Common myeloid progenitor, CD34-positive (primary cell): ENCODE measurements at regions not wholly inside any gene's neighbourhood (a gene's known extent, or its start where the extent isn't known, plus 50 kb on each side); places are given as distances from the start of the nearest gene placed in this dataset.
"Not testable (repeated sequence)": the region's sequence is repeated elsewhere in the genome, so short reads cannot be mapped to it uniquely, and the experiment has no call there.

Experiments
- CTCF ChIA-PET: fragments of 350-600 bp; sonication (Branson Sonifier 250); formaldehyde crosslinking; loops from one replicate; lab custom pipeline; 2021; ENCODE audit warnings: antibody characterized with exemption; lab: Charles Lee
- POLR2A ChIA-PET: fragments of 350-600 bp; sonication (Branson Sonifier 250); formaldehyde crosslinking; loops from one replicate; lab custom pipeline; 2021; ENCODE audit warnings: antibody characterized with exemption; lab: Charles Lee
- DNase-seq, 3 donors: peaks; one replicate each; pipeline versions ENCODE4 v3.0.0 to v3.0.0-alpha.2; 2013
- H3K27ac ChIP-seq, 2 experiments: 1 replicate in 1 of 2; 2 replicates in 1 of 2; pipeline ENCODE4 v1.7.0; 2013; ENCODE audit warnings: inconsistent platforms in 2 of 2, low read length in 2 of 2, mild to moderate bottlenecking in 2 of 2, low read depth in 1 of 2, moderate library complexity in 1 of 2; ENCODE audit not compliant: severe bottlenecking in 2 of 2, insufficient read depth in 1 of 2, poor library complexity in 1 of 2
- H3K27me3 ChIP-seq, 5 experiments: replicated peaks in 2 of 5; 1 replicate in 3 of 5; 2 replicates in 2 of 5; pipeline versions ENCODE4 v1.6.1 to v1.7.0; 2013; ENCODE audit warnings: low read length in 4 of 5, mild to moderate bottlenecking in 2 of 5, moderate library complexity in 2 of 5, inconsistent platforms in 1 of 5; ENCODE audit not compliant: insufficient read depth in 5 of 5, control insufficient read depth in 4 of 5
- H3K36me3 ChIP-seq, 4 experiments: 1 replicate in 2 of 4; 2 replicates in 2 of 4; pipeline versions ENCODE4 v1.6.1 to v1.7.0; 2013; ENCODE audit warnings: low read length in 3 of 4, control low read depth in 1 of 4, mild to moderate bottlenecking in 1 of 4; ENCODE audit not compliant: control insufficient read depth in 4 of 4, insufficient read depth in 4 of 4
- H3K4me1 ChIP-seq, 4 experiments: 1 replicate in 3 of 4; 2 replicates in 1 of 4; pipeline versions ENCODE4 v1.6.1 to v1.7.1; 2013; ENCODE audit warnings: low read length in 3 of 4, mild to moderate bottlenecking in 3 of 4, control low read depth in 1 of 4, inconsistent platforms in 1 of 4, moderate library complexity in 1 of 4; ENCODE audit not compliant: control insufficient read depth in 4 of 4, insufficient read depth in 4 of 4; ENCODE audit errors: control extremely low read depth in 1 of 4
- H3K4me3 ChIP-seq, 7 experiments: 1 replicate in 4 of 7; 2 replicates in 3 of 7; pipeline versions ENCODE4 v1.5.1 to v1.7.0; 2013; ENCODE audit warnings: mild to moderate bottlenecking in 7 of 7, low read length in 6 of 7, moderate library complexity in 6 of 7, inconsistent platforms in 2 of 7, low read depth in 2 of 7, control low read depth in 1 of 7; ENCODE audit not compliant: insufficient read depth in 4 of 7, control insufficient read depth in 1 of 7; ENCODE audit errors: extremely low read depth in 1 of 7
- H3K9me3 ChIP-seq, 5 experiments: 1 replicate in 4 of 5; 2 replicates in 1 of 5; pipeline versions ENCODE4 v1.6.1 to v1.7.1; 2013; ENCODE audit warnings: low read length in 4 of 5, mild to moderate bottlenecking in 2 of 5, inconsistent platforms in 1 of 5, low read depth in 1 of 5, moderate library complexity in 1 of 5; ENCODE audit not compliant: control insufficient read depth in 4 of 5, insufficient read depth in 2 of 5; ENCODE audit errors: control extremely low read depth in 1 of 5
- WGBS: methylation state at CpG from one replicate; pipeline ENCODE4 v1.1.5; 2013; ENCODE audit not compliant: insufficient coverage; 5-methylcytosine and 5-hydroxymethylcytosine counted together

DNA sequence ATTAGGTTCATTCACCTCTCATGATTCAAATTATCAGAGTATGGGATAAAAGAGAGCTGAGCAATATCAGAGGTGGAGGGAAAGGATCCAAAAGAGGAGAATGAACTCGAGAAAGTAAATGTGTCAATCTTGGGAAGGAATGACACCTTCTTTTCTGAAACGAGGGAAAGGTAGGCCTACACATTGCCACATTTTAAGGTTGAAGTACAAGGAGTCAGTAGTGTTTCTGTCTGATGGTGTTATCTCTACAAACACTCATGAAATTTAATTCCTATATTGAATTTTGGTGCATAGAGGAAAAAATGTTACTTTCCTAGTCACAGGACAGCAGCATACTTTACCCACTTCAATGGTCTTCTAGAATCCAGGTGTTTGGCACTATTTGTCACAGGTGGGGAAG lies 90.2 kb downstream of the DNAJB9 start:
- ChIA-PET CTCF (no interaction called here), POLR2A (no interaction called here)

GRCh38 chr7:108660465-108660864 lies 90.8 kb downstream of the DNAJB9 start:
- POLR2A ChIA-PET: no interaction called here
- no peak for DNase-seq
- H3K27me3 ChIP-seq: no peaks in the 10 kb centered on the region
- WGBS: 76% methylated on average over 3 of the region's 3 CpGs
- no peaks in the 10 kb centered on the region for H3K9me3 ChIP-seq
- H3K36me3 ChIP-seq: no peaks in the 10 kb centered on the region
- H3K27ac ChIP-seq: no peak overlapping the region
- CTCF ChIA-PET: no interaction called here
- no peaks in the 10 kb centered on the region for H3K4me1 ChIP-seq
- H3K4me3 ChIP-seq: no peak overlapping the region

More for the DNA sequence above, 90.2 kb downstream of the DNAJB9 start:
- Histone ChIP-seq H3K4me1 (no peaks in the 10 kb centered on the region), H3K36me3 (no peaks in the 10 kb centered on the region), H3K4me3 (no peak overlapping the region), H3K27me3 (no peaks in the 10 kb centered on the region), H3K27ac (no peak overlapping the region), H3K9me3 (no peaks in the 10 kb centered on the region)
- 79% methylated on average over 1 of the region's 2 CpGs for WGBS
- DNase-seq: no peak

DNA sequence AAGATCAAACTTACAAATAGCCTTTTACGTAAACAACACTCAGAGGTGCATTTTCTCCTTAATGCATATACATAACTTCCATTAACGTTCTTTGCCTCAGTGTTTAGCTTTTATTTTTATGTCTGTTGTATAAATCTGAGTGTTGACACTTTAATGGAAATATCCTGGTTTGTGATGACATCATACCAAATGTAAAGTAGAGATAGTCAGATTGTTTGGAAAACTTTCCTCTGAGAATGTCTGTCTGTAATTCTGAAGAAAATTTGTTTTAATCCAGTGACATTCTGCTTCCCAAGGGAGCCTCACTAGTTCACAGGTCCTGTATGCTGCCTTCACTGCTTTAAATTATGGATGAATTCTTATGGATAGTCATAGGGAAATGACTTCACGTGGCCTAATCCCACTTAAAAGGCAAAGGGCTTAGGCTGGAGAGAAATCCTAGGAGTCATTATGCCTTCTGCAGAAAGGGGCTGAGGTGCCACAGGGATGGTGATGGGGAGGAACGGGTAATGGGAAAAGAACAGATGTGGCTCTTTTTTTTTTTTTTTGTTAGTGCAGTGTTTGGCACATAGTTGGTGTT lies 93.2 kb downstream of the DNAJB9 start:
- POLR2A ChIA-PET: no interaction called here

DNA sequence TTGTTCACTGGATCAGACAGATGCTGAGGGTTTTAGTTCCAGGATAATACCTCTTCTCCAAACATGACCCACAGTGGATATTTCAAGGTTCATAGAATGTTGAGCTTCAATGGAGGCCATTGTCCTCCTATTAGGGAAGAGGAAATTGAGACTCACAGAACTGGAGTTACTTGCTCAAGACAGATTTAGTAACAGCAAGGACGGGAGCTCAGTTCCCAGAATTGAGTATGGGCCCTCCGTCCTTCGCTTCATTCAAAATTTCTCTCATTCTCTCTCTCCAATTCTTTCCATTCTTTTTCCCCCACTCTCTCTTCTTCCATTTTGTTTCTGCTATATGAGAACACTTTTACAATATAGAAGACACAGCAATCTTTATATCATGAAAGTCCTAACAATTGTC lies 94.0 kb downstream of the DNAJB9 start:
- 88% methylated on average over 3 of the region's 3 CpGs for WGBS
- Histone ChIP-seq H3K27me3 (peaks cover 0 to 1% (median 0%) of the 10 kb centered on the region in 5 experiments), H3K27ac (no peak overlapping the region), H3K4me1 (no peaks in the 10 kb centered on the region), H3K36me3 (no peaks in the 10 kb centered on the region), H3K4me3 (no peak overlapping the region), H3K9me3 (no peaks in the 10 kb centered on the region)
- ChIA-PET POLR2A (no interaction called here), CTCF (no interaction called here)
- no peak for DNase-seq

More for the DNA sequence above, 93.2 kb downstream of the DNAJB9 start:
- H3K27ac ChIP-seq: no peak overlapping the region
- no peak overlapping the region for H3K4me3 ChIP-seq
- CTCF ChIA-PET: no interaction called here
- no peaks in the 10 kb centered on the region for H3K4me1 ChIP-seq
- no peak for DNase-seq
- peaks cover 0 to 1% (median 0%) of the 10 kb centered on the region in 5 experiments for H3K27me3 ChIP-seq
- H3K36me3 ChIP-seq: no peaks in the 10 kb centered on the region
- WGBS: 31% methylated on average over 1 of the region's 4 CpGs
- H3K9me3 ChIP-seq: no peaks in the 10 kb centered on the region

DNA sequence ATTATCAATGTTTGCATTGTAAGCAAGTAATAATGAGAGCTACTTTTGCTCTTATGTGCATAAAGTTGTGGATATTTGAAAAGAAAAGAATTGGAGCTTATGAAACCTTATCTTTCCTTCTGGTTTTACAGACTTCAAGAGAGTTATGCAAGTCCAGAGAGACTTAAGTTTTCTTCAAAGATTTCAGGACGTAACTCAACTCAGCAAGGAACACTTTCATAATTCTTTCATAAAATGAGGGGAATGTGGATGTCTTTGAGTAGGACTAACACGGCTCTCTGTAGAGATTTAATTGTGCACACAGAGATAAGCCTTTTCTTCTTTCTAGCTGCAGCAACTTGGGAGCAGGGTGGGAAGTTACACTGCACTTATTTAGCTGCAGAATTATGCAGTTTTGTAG lies 97.5 kb downstream of the DNAJB9 start:
- Histone ChIP-seq H3K27ac (no peak overlapping the region), H3K4me1 (no peaks in the 10 kb centered on the region), H3K27me3 (peaks cover 0 to 1% (median 0%) of the 10 kb centered on the region in 5 experiments), H3K9me3 (no peaks in the 10 kb centered on the region), H3K36me3 (no peaks in the 10 kb centered on the region), H3K4me3 (no peak overlapping the region)
- WGBS: 71% methylated on average over 1 of the region's 2 CpGs
- no peak for DNase-seq
- POLR2A ChIA-PET: no interaction called here
- CTCF ChIA-PET: no interaction called here

DNA sequence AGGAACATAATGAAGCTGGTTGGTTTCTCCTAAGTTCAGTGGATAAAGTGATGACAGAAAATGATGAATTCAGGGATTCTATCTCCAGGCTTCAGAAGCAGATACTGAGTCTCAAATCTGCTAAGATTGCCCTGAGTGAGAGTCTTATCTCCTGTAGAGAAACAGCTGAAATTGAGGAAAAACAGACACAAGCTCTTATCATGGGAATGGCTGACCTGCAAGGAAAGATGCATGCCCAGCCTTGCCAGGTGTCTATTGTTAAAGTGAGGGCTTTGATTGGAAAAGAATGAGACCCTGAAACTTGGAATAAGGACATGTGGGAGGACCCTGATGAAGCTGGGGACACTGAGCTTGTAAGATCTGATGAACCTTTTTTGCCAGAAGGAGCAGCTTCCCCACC lies 100.3 kb downstream of the DNAJB9 start:
- Histone ChIP-seq H3K4me1 (no peaks in the 10 kb centered on the region), H3K4me3 (no peak overlapping the region), H3K27me3 (peaks cover 0 to 1% (median 0%) of the 10 kb centered on the region in 5 experiments), H3K27ac (no peak overlapping the region), H3K36me3 (no peaks in the 10 kb centered on the region), H3K9me3 (no peaks in the 10 kb centered on the region)
- CTCF ChIA-PET: no interaction called here
- POLR2A ChIA-PET: no interaction called here
- no peak for DNase-seq

DNA sequence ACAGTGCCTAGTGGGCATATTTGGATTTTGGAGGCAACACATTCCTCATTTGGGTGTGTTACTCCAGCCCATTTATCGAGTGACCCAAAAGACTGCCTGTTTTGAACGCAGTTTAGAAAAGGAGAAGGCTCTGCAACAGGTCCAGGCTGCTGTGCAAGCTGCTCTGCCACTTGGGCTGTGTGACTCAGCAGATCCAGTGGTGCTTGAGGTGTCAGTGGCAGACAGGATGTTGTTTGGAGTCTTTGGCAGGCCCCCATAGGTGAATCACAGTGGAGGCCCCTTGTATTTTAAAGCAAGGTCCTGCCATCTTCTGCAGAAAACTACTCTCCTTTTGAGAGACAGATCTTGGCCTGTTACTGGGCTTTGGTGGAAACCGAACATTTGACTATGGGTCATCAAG lies 104.0 kb downstream of the DNAJB9 start:
- POLR2A ChIA-PET, CTCF ChIA-PET: not testable (repeated sequence)
- WGBS: 100% methylated on average over 2 of the region's 3 CpGs

More for the DNA sequence above, 104.0 kb downstream of the DNAJB9 start:
- not testable (repeated sequence) for DNase-seq, H3K36me3 ChIP-seq, H3K4me1 ChIP-seq, H3K27me3 ChIP-seq, H3K4me3 ChIP-seq, H3K27ac ChIP-seq, H3K9me3 ChIP-seq
